ENCODE measurements at regions not wholly inside any gene's neighbourhood (a gene's known extent, or its start where the extent isn't known, plus 50 kb on each side); places are given as distances from the start of the nearest gene placed in this dataset.

GRCh38 chr1:82606546-82606945 is 805.8 kb downstream of the ADGRL2 start:
- DNase-seq (ENCODE audit: low read depth), result no peak
- H3K4me3 ChIP-seq (ENCODE audit: low read depth, low read length), result no peak overlapping the region
- TF ChIP-seq CTCF (IDR thresholded peaks at IDR 0.05; ENCODE audit: insufficient read depth, low read length), result no peak

- TF ChIP-seq CTCF (IDR thresholded peaks at IDR 0.05; ENCODE audit: insufficient read depth, low read length), result peak; percentile 33
- DNase-seq (ENCODE audit: low read depth), result peak; percentile 2
- no peak overlapping the region for H3K4me3 ChIP-seq (ENCODE audit: low read depth, low read length)
These were observed 803.8 kb downstream of the ADGRL2 start for GRCh38 chr1:82604524-82604923.

- no peak overlapping the region for H3K4me3 ChIP-seq (ENCODE audit: low read depth, low read length)
- no peak for DNase-seq (ENCODE audit: low read depth)
- no peak for TF ChIP-seq CTCF (IDR thresholded peaks at IDR 0.05; ENCODE audit: insufficient read depth, low read length)
These were observed 799.6 kb downstream of the ADGRL2 start for GRCh38 chr1:82600314-82600713.

GRCh38 chr1:82598812-82599211 is 798.1 kb downstream of the ADGRL2 start:
- no peak for TF ChIP-seq CTCF (IDR thresholded peaks at IDR 0.05; ENCODE audit: insufficient read depth, low read length)
- DNase-seq (ENCODE audit: low read depth), result no peak
- H3K4me3 ChIP-seq (ENCODE audit: low read depth, low read length), result no peak overlapping the region

GRCh38 chr1:82598337-82598736 is 797.6 kb downstream of the ADGRL2 start:
- no peak overlapping the region for H3K4me3 ChIP-seq (ENCODE audit: low read depth, low read length)
- DNase-seq (ENCODE audit: low read depth), result peak; percentile 11
- no peak for TF ChIP-seq CTCF (IDR thresholded peaks at IDR 0.05; ENCODE audit: insufficient read depth, low read length)

GRCh38 chr1:82597649-82598048 is 796.9 kb downstream of the ADGRL2 start:
- peak; percentile 90 for DNase-seq (ENCODE audit: low read depth)
- TF ChIP-seq CTCF (IDR thresholded peaks at IDR 0.05; ENCODE audit: insufficient read depth, low read length), result no peak
- H3K4me3 ChIP-seq (ENCODE audit: low read depth, low read length), result no peak overlapping the region

- no peak for TF ChIP-seq CTCF (IDR thresholded peaks at IDR 0.05; ENCODE audit: insufficient read depth, low read length)
- DNase-seq (ENCODE audit: low read depth), result no peak
These were observed 796.4 kb downstream of the ADGRL2 start for GRCh38 chr1:82597141-82597540.

More at GRCh38 chr1:82597141-82597540, 796.4 kb downstream of the ADGRL2 start:
- no peak overlapping the region for H3K4me3 ChIP-seq (ENCODE audit: low read depth, low read length)
